HG03571 (cell line): ENCODE measurements at regions not wholly inside any gene's neighbourhood (a gene's known extent, or its start where the extent isn't known, plus 50 kb on each side); places are given as distances from the start of the nearest gene placed in this dataset.

ENCODE experiments used
- ATAC-seq: cut with Tn5 transposase; IDR thresholded peaks from one replicate; pipeline ENCODE4 v1.9.1; 2021; ENCODE audit not compliant: unreplicated experiment

- ATAC-seq: no peak
These were observed 51.2 kb upstream of the PCBD1 start for GRCh38 chr10:70939441-70940003.

DNA sequence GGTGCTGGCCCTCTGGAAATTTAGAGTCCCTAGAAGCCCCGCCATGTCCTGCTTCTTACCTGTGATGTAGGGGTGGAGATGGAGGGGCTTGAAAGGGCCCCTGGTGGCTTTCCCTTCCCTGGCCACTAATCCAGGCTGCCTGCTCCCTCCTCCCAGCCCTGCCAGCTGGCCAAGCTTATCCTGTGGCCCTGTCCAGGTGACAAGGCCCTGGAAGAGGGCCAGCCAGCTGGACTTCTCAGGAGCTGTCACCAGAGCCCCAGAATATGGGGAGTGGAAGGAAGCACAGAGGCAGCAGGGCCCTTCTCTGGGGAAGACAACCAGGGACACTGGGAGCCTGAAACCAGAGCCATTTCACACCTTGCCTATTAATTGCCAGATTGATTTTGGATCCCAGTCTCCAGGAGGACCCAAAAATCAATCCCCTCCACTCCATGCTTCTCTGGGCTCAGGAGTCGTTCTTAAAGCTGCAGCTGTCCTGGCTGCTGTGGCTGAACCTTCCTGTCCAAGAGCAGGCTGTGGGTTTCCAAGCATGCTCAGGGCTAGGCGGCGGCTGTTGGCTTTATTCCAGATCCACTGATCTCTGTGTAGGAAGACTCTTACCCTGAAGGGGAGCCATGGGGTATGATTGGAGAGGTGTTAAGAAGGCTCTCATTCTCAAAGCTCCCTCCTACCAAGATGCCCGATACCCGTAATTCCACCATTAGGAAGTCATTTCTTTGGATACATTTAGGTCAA lies 52.6 kb upstream of the PCBD1 start:
- no peak for ATAC-seq

- ATAC-seq: no peak
These were observed 53.8 kb upstream of the PCBD1 start for GRCh38 chr10:70942125-70942524.

DNA sequence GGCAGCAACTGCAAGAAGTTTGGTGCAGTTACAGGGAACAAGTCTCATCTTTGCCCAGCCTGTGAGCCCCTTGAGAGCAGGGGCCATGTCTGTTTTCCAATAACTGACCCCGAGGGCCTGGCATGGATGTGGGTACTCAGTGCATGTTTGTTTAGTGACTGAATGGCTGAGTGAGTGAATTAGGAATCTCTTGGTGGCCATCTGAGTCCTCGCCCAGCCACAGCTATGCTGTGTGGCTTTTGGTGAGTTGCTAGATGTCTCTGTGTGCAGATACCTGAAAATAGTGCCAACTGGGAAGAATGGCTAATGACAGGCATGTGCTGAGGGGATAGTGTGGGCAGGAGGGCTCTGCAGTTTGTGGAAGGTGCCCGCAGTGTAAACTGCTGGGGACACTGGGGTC lies 54.4 kb upstream of the PCBD1 start:
- no peak for ATAC-seq

DNA sequence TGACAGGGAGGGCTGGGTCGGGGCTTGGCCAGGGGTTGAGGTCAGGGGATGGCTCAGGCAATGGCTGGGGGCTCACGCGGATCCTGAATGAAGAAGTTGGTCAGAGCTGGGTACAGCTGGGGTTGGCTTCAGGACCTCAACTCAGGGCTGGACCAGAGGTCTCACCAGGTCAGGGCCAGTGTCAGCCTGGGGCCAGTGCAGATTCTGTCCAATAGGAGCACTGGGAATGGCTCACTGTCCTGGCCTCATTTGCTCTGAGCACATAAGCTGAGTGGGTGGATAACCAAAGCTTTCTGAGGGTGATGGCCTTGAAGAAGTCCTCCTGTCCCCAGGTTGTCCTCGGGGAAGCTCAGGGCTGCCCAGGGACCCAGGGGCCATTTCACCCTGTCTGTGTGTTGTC lies 54.9 kb upstream of the PCBD1 start:
- no peak for ATAC-seq

DNA sequence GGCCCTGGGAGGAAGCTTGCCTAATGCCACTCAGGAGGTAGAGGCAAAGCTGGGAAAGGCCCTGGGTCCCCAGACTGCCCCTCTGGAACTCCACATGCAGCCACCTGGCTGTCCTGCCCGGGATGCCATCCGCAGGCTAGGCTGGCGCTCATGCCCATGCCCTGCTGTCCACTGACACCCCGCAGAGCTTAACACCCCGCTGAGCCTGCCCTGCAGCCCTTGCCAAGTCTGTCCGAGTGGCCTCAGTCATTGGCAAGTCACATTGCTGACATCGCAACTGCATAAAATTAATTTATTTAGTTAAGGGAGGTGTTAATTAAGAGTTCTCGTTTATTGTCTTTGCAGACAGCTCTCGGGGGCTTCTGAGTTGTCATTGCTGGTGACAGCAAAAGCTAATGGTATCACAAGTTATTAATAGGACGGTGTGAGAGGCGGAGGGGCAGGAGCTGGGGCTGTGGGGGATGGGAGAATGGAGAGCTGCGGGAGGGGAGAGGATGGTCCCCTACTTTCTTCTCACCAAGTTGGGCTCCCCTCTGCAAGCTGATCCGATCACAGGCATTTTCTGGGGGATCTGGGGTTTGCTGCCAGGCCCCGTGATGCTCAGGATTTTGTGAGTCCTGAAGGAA lies 55.6 kb upstream of the PCBD1 start:
- no peak for ATAC-seq

DNA sequence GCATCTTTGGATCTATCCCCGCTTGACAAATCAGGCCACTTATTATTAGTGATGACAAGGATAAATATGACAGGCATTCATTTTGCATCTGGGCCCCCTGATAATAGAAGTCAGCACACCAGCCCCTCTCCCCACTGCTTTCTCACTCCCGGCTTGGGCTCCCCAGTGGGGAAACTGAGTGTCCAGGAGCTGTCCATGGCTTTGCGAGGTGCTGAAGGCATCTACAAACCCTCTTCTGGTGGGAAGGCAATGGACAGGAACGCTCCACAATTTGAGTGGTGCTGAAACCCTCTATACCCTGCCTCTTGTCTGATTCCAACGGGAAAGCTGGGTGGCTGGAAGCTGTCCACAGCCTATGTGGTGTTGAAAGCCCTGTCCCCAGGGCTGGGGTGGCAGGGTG lies 61.7 kb upstream of the PCBD1 start:
- ATAC-seq: no peak

- ATAC-seq: no peak
These were observed 62.4 kb upstream of the PCBD1 start for GRCh38 chr10:70950801-70951200.

DNA sequence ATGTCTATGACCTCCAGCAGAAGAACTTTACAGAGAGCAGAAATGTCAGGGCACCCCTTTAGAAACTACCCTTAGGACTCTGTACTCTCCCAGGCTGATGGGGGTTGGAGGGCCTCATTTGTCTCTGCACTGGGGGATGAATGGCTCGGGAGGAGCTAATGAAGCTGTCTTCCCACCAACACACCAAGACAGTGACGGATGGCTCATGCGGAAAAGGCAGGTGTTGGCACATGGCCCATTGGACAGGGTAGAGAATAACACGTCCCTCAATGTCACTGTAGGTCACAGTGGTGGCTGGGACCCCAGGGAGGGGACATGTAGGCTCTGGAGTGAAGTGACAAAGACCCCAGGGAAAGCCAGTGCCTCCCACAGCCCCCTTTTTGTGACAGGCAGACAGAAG lies 64.0 kb upstream of the PCBD1 start:
- ATAC-seq: no peak

DNA sequence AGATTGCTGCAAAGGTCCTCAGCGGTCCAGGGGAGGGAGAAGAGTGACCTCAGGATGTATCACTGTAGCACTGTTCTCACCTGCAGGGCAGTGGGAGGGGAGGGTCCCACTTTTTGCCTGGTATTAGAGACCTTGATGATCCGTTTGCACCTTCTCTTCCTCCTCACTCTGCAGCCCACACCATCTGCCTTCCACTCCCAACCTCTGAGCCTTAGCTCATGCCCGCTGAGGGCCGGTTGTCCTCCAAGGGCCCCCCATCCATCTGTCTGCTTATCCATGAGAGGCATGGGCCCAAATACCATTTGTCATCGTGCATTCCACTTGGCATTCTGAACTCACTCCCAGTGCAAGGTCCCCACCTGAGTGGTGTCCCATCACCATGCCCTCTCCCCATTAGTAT lies 64.6 kb upstream of the PCBD1 start:
- ATAC-seq: no peak

DNA sequence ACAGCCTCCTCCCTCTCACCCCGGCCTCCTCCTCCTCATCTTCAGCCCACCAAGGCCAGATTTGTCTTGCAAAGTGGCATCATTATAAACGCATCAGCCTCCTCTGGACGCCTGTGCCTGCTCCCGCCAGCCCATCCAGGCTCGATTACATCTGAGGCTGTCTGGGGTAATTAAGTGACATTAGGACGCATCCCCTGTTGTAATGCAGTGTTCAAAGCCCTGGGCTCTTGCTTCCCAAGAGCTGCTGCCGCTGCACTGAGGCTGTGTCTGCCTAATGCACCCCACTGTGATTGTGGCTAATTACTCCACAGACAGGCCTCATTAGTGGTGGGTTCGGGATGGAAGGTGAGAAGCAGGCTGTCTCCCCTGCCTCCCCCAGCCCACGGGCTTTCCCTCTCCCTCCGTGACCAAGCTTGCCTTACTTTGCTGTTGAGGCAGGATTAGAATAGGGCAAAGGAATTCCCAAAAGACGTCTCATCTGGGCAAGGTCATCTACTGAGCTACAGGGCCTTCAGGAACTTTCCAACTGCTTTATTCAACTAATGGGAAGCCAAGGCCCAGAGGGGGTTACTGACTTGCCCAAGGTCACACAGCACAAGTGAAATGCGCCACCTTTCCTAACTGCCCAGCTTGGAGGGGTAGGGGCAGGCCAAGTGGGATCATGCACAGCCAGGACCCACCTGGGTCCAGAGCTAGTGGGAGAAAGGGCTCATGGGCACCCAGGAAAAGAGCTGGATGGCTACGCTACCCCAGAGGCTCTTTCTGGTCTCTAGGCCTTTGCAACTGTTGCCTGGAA lies 66.2 kb upstream of the PCBD1 start:
- ATAC-seq: no peak

GRCh38 chr10:70956029-70956759 lies 67.8 kb upstream of the PCBD1 start:
- ATAC-seq: no peak

GRCh38 chr10:70958396-70958795 lies 70.0 kb upstream of the PCBD1 start:
- no peak for ATAC-seq

- ATAC-seq: no peak
These were observed 72.0 kb upstream of the PCBD1 start for GRCh38 chr10:70960316-70960715.

- ATAC-seq: no peak
These were observed 72.6 kb upstream of the PCBD1 start for GRCh38 chr10:70960783-70961570.

GRCh38 chr10:70962686-70963085 lies 74.3 kb upstream of the PCBD1 start:
- no peak for ATAC-seq

DNA sequence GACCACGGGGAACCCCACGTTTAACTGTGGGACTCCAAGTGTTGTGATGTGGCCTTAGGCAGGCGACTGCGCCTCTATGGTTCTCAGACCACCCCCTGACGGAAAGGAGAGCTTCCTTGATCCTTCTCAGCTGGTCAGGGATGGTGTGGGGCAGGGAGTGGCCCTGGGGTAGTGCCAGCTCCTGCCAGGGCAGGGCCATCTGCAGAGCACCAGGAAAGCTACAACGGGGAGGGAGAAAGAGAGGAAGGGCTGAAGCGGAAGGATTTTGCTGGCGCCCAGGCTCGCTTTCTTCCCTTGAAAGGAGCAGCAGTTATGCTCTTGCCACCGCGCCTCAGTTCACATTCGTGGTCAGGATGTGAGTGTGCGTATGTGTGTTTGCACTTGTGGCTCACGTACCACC lies 74.9 kb upstream of the PCBD1 start:
- ATAC-seq: no peak

DNA sequence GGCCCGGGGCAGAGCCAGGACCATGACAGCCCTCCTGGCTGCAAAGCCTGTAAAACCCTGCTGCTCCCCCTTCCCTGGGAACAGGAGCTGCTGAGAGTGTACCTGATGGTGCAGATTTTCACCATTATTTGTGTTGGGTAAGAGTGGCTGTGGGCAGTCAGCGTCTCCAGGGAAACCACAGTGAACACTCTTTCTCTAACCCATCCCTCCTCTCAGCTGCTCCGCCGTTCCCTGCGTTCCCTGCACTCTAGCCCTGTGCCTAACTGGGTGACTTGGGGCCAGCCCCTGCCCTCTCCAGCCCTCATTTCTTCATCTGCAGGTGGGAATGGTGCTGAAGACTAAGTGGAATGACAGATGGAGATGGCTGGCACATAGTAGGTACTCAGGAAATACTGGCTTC lies 75.9 kb upstream of the PCBD1 start:
- ATAC-seq: no peak

DNA sequence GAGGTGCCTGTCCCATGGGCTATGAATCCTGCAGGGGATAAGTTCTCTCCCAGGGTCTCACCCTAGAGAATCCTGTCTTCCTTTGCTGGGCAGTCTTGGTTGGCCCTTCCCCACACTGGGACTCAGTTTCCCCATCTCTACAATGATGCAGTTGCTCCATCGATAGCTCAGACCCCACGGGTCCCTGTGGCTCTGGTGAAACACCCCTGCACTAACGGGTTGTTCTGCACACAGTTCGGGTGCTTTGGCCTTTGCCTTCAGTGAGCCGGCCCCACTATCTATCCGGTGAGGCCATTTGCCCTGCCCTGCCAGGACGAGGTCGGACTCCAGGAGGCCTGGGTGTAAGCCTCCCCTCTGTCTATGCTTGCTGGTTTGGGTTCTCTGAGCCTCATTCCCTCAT lies 76.5 kb upstream of the PCBD1 start:
- no peak for ATAC-seq

DNA sequence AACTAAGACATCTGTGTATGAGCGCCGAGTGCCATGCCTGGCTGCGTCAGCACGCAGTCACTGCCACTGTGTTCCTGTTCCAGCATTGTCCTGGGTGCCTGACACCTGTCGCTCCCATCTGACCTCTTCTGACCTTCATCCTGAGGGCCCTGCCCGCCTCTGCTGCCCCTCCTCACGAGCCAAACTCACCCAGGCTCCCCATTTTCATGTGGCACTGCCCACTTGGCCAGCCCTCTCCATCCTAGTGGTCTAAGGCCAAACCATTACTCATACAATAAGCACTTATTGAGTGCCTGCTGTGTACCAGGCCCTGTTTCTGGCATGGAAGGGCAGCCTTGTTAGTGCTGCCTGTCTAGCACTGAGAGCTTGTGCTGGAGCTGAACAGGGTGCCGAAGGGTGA lies 77.2 kb upstream of the PCBD1 start:
- no peak for ATAC-seq
